D721Med (cell line): ENCODE measurements at regions not wholly inside any gene's neighbourhood (a gene's known extent, or its start where the extent isn't known, plus 50 kb on each side); places are given as distances from the start of the nearest gene placed in this dataset.

Source experiments
- DNase-seq: peaks from one replicate; pipeline ENCODE4 v3.0.0; 2011; ENCODE audit warnings: low spot score; ENCODE audit not compliant: insufficient read length
- FAIRE-seq: peaks from 2 replicates; lab custom pipeline; 2011; peaks lifted over from hg19 to GRCh38; lab: Jason Lieb, UNC
- CTCF ChIP-seq: IDR thresholded peaks from 2 replicates; pipeline ENCODE4 v1.5.1; 2012; ENCODE audit warnings: mild to moderate bottlenecking, control low read depth; ENCODE audit not compliant: insufficient read depth; ENCODE audit errors: missing control alignments

GRCh38 chr7:86209036-86209435 lies 434.7 kb upstream of the GRM3 start:
- TF ChIP-seq CTCF, result no peak
- FAIRE-seq (no peak), DNase-seq (no peak)

GRCh38 chr7:86207740-86208139 lies 436.0 kb upstream of the GRM3 start:
- no peak for TF ChIP-seq CTCF
- no peak for DNase-seq
- no peak for FAIRE-seq

DNA sequence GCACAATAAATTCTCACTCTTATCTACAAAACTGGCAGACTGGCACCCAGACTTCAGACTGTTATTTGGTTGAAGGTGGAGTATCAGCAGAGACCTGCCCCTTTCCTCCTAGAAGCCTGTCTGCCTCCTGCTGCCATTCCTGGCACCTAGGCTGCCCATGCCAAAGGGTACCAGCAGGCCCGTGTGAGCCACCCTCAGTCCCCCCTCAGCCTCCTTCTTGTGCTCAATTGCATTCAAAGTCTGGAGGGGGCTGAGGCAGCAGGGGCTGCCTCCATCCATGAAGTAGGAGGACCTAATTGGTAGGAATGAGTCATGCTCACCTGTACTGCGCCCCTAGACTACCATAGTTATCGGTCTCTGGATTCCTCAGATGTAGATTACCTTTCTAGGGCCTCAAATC lies 440.9 kb upstream of the GRM3 start:
- DNase-seq, result no peak
- no peak for TF ChIP-seq CTCF

DNA sequence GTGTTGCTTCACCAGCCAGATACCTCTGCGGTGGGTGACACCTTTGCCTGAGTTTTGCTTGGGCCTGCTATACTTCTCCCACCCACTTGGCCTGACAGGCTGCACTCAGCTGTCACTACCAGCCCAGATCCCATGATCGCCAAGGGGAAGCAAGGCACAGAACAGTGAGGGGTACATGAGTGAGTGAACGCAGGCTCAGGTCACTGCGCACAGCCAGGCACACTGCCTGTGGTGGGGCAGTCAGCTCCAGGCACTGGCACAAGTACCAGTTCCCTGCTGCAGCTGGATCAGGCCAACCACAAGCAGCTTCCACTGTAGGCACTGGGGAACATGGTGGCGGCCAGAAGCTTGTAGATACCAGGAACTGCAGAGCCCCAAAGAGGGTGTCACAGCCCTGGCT lies 441.9 kb upstream of the GRM3 start:
- no peak for FAIRE-seq
- no peak for DNase-seq
- no peak for TF ChIP-seq CTCF

More for the DNA sequence above, 440.9 kb upstream of the GRM3 start:
- no peak for FAIRE-seq

GRCh38 chr7:86199881-86200614 lies 443.7 kb upstream of the GRM3 start:
- TF ChIP-seq CTCF, result no peak
- DNase-seq, result no peak
- FAIRE-seq, result no peak

- FAIRE-seq (no peak), DNase-seq (no peak)
- TF ChIP-seq CTCF, result no peak
Observed at GRCh38 chr7:86190351-86190750, 453.4 kb upstream of the GRM3 start.

GRCh38 chr7:86181474-86181873 lies 462.2 kb upstream of the GRM3 start:
- FAIRE-seq (no peak), DNase-seq (no peak)
- TF ChIP-seq CTCF, result no peak
